MCF 10A (cell line): ENCODE measurements at regions not wholly inside any gene's neighbourhood (a gene's known extent, or its start where the extent isn't known, plus 50 kb on each side); places are given as distances from the start of the nearest gene placed in this dataset.

Experiments used
- BruUV-seq: library from RNA; stranded (reverse); fragments of 400-500 nt; replicated peaks from 2 replicates; lab custom pipeline; 2021; lab: Mats Ljungman, UMichigan
- CTCF ChIA-PET: fragments of 300-600 bp; sonication (Branson Sonifier 250); formaldehyde crosslinking; extraction: SDS; loops from one replicate; lab custom pipeline; 2021; ENCODE audit warnings: antibody characterized with exemption, inconsistent platforms; lab: Yijun Ruan, JAX
- POLR2A ChIA-PET: fragments of 300-600, 350-650 bp; sonication (Branson Sonifier 250); formaldehyde crosslinking; extraction: SDS; loops from one replicate; lab custom pipeline; 2020; ENCODE audit warnings: antibody characterized with exemption, inconsistent platforms; lab: Yijun Ruan, JAX
- DNase-seq: peaks from one replicate; pipeline ENCODE4 v3.0.0-alpha.2; 2018; ENCODE audit not compliant: unreplicated experiment
- H3K27ac Mint-ChIP-seq: one replicate; pipeline ENCODE4 v1.8.0; 2022; ENCODE audit warnings: mild to moderate bottlenecking, low read depth, mixed read lengths; ENCODE audit not compliant: unreplicated experiment
- H3K27me3 Mint-ChIP-seq: one replicate; pipeline ENCODE4 v1.8.0; 2022; ENCODE audit warnings: mixed read lengths; ENCODE audit not compliant: insufficient read depth, unreplicated experiment
- H3K36me3 Mint-ChIP-seq: one replicate; pipeline ENCODE4 v1.8.0; 2022; ENCODE audit warnings: mild to moderate bottlenecking, moderate library complexity, mixed read lengths; ENCODE audit not compliant: insufficient read depth, unreplicated experiment
- H3K4me1 Mint-ChIP-seq: one replicate; pipeline ENCODE4 v1.8.0; 2022; ENCODE audit warnings: mixed read lengths; ENCODE audit not compliant: insufficient read depth, unreplicated experiment
- H3K4me3 Mint-ChIP-seq: one replicate; pipeline ENCODE4 v1.8.0; 2022; ENCODE audit warnings: mild to moderate bottlenecking, moderate library complexity, mixed read lengths; ENCODE audit not compliant: unreplicated experiment
- H3K9me3 Mint-ChIP-seq: one replicate; pipeline ENCODE4 v1.8.0; 2022; ENCODE audit warnings: mixed read lengths; ENCODE audit not compliant: unreplicated experiment
- intact Hi-C: fragments of 100-400 bp; cut with micrococcal nuclease; formaldehyde crosslinking; loops from 2 replicates; pipeline ENCODE4 v1.14.1; 2022
- TF ChIP-seq, protein P1 (sequence below): fragments of 200-600 bp; IDR thresholded peaks from one replicate; pipeline ENCODE4 v1.8.0; 2022; ENCODE audit warnings: antibody characterized with exemption, mild to moderate bottlenecking; ENCODE audit not compliant: unreplicated experiment

DNA sequence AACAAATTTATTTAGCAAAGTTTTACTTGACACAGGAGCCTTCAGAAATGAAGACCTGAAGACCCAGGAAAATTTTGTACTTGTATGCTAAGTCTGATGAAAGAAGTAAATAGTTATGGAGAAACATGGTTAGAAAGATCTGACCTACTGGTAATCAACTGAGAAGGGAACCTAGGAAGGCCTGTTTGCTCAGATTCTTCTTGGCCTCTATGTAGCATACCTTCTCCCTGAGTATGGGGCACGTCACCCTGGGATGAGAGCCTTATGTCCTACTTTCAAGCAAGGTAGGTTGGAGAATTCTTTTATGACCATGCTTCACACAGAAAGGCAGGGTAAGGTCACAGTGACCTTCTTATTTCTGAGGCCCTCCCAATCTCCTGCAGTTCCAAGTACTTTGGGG, 178.6 kb upstream of the CREB1 start:
- no peaks in the 10 kb centered on the region for H3K36me3 Mint-ChIP-seq
- CTCF ChIA-PET = interaction anchor here (1.3 kb wide), 1 partner anchor 157 kb away, joined by 3 read pairs; no protein-coding TSS in a partner anchor
- intact Hi-C loops = no loop called here
- TF ChIP-seq, protein P1, sequence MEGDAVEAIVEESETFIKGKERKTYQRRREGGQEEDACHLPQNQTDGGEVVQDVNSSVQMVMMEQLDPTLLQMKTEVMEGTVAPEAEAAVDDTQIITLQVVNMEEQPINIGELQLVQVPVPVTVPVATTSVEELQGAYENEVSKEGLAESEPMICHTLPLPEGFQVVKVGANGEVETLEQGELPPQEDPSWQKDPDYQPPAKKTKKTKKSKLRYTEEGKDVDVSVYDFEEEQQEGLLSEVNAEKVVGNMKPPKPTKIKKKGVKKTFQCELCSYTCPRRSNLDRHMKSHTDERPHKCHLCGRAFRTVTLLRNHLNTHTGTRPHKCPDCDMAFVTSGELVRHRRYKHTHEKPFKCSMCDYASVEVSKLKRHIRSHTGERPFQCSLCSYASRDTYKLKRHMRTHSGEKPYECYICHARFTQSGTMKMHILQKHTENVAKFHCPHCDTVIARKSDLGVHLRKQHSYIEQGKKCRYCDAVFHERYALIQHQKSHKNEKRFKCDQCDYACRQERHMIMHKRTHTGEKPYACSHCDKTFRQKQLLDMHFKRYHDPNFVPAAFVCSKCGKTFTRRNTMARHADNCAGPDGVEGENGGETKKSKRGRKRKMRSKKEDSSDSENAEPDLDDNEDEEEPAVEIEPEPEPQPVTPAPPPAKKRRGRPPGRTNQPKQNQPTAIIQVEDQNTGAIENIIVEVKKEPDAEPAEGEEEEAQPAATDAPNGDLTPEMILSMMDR = no peak
- no peaks in the 10 kb centered on the region for H3K27me3 Mint-ChIP-seq
- no TSS peak for BruUV-seq
- POLR2A ChIA-PET = no interaction called here
- no peaks in the 10 kb centered on the region for H3K4me1 Mint-ChIP-seq
- no peak for DNase-seq
- peaks cover 18% of the 10 kb centered on the region for H3K9me3 Mint-ChIP-seq
- no peak overlapping the region for H3K4me3 Mint-ChIP-seq
- H3K27ac Mint-ChIP-seq = no peak overlapping the region

DNA sequence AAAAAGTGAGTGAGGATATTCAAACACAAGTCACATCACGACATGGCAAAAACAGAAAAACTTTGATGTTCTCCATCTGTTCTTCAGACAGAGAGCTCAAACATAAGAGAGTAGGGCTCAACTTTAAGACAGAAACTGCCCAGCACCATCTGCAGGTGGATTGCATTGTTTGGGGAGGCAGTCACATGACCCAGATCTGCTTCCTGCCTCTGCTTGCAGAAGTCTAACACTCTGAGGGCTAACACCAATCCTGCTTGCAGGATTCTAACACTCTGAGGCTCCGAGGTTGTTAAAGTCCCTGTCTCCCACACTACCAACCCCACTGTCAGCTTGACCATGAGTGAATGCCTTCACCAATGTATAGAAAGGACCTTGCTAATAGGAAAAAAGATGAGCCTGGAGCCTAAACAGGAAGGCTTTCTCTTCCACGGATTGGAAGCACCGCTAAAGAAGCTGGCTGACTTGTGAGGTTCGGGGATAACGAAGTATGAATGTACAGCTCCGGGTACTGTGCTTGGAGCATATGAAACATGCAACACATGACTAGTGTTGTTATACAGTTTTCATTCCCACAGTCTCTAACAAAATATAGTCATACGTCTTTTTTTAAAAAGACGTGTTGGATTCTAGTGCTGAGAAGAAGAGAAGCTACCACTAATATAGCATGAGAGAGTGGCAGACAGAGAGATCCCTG, 176.6 kb upstream of the CREB1 start:
- peak; percentile 24 for DNase-seq
- no peaks in the 10 kb centered on the region for H3K9me3 Mint-ChIP-seq
- POLR2A ChIA-PET = no interaction called here
- H3K36me3 Mint-ChIP-seq = no peaks in the 10 kb centered on the region
- no peaks in the 10 kb centered on the region for H3K4me1 Mint-ChIP-seq
- no peak overlapping the region for H3K27ac Mint-ChIP-seq
- TF ChIP-seq, protein P1 = no peak
- no peaks in the 10 kb centered on the region for H3K27me3 Mint-ChIP-seq
- H3K4me3 Mint-ChIP-seq = no peak overlapping the region
- intact Hi-C loops = no loop called here
- CTCF ChIA-PET = interaction anchor here (0.6 to 1.7 kb wide), 9 partner anchors 11 to 524 kb away, joined by 3 to 4 read pairs (median 3); partner anchors contain the start of gene KLF7
- no TSS peak for BruUV-seq

DNA sequence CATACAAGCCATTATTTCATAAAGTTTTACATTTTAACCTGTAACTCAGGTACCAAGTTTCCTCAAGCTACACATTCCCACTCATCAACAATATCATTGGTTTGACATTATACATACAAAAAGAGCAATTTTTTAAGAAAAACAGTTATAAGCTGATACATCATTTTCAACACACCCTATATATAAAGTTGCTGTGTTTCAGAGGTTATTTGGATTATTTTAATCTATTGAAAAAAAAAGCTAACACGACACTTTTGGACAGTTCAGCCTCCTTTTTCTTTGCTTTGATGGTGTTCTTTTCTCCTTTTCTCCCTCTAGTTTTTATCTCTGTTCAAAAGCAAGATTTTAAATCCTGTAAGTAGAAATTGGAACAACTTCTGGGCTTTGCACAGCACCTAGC, 175.9 kb upstream of the CREB1 start:
- Mint-ChIP-seq H3K4me1 (no peaks in the 10 kb centered on the region), H3K36me3 (no peaks in the 10 kb centered on the region), H3K9me3 (no peaks in the 10 kb centered on the region), H3K4me3 (no peak overlapping the region), H3K27ac (no peak overlapping the region), H3K27me3 (no peaks in the 10 kb centered on the region)
- intact Hi-C loops = no loop called here
- no peak for DNase-seq
- ChIA-PET POLR2A (no interaction called here), CTCF (interaction anchor here (1.0 to 1.7 kb wide), 3 partner anchors 11 to 188 kb away, joined by 3 to 4 read pairs (median 3); partner anchors contain the start of gene KLF7)
- TF ChIP-seq, protein P1 = no peak
- BruUV-seq = no TSS peak

DNA sequence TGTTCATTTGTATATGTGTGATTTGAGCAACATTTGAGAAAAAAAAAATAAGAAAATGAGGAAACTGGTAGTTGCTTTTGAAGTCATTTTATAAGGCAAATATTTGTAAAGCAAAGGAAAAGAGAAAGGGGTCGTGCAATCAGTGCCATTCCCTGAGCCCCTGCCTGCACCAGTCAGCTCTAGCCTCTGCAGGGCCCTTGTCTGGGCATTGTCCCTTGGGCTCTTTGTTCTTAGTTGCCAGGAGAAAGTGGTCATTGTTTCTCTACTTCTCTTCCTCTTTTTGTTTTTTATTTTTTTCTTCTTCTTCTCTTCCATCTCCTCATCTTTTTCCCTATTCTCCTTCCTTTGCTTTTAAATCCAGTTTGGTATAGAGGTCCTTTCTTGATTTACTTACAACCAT, 175.3 kb upstream of the CREB1 start:
- POLR2A ChIA-PET = no interaction called here

More for the DNA sequence above, 175.3 kb upstream of the CREB1 start:
- intact Hi-C loops = no loop called here
- CTCF ChIA-PET = no interaction called here
- TF ChIP-seq, protein P1 = no peak
- Mint-ChIP-seq H3K27me3 (no peaks in the 10 kb centered on the region), H3K4me1 (no peaks in the 10 kb centered on the region), H3K36me3 (no peaks in the 10 kb centered on the region), H3K9me3 (no peaks in the 10 kb centered on the region), H3K27ac (no peak overlapping the region), H3K4me3 (no peak overlapping the region)
- BruUV-seq = no TSS peak
- no peak for DNase-seq
